H1 (cell line): ENCODE measurements at regions not wholly inside any gene's neighbourhood (a gene's known extent, or its start where the extent isn't known, plus 50 kb on each side); places are given as distances from the start of the nearest gene placed in this dataset.

Source experiments
- CTCF ChIA-PET: fragments of 300-600 bp; sonication (Branson Sonifier 250); formaldehyde crosslinking; loops from one replicate; lab custom pipeline; 2021; ENCODE audit not compliant: partially characterized antibody; lab: Charles Lee
- POLR2A ChIA-PET: fragments of 300-600 bp; sonication (Branson Sonifier 250); formaldehyde crosslinking; loops from one replicate; lab custom pipeline; 2021; ENCODE audit warnings: inconsistent platforms; ENCODE audit not compliant: partially characterized antibody; lab: Charles Lee
- DNase-seq, 2 experiments: peaks; one replicate each; pipeline versions ENCODE4 v3.0.0 to v3.0.0-alpha.2; 2010 to 2022; ENCODE audit warnings: low spot score in 2 of 2, low read depth in 1 of 2, mixed read lengths in 1 of 2
- FAIRE-seq: peaks from 2 replicates; lab custom pipeline; 2011; peaks lifted over from hg19 to GRCh38; lab: Jason Lieb, UNC
- H2AFZ ChIP-seq: 2 replicates; pipeline ENCODE4 v1.8.1; 2012; ENCODE audit warnings: low read length, inconsistent platforms
- H2AK5ac ChIP-seq: 2 replicates; pipeline ENCODE4 v1.6.1; 2013; ENCODE audit warnings: low read depth, low read length
- H2BK120ac ChIP-seq: replicated peaks from 2 replicates; pipeline ENCODE3; 2013; ENCODE audit warnings: low read depth, low read length, inconsistent platforms
- H2BK12ac ChIP-seq: 2 replicates; pipeline ENCODE4 v1.6.1; 2013; ENCODE audit warnings: low read depth, low read length
- H2BK15ac ChIP-seq: 2 replicates; pipeline ENCODE4 v1.6.1; 2013; ENCODE audit warnings: low read length
- H2BK20ac ChIP-seq: 2 replicates; pipeline ENCODE4 v1.6.1; 2013; ENCODE audit warnings: low read length
- H2BK5ac ChIP-seq: 2 replicates; pipeline ENCODE4 v1.6.1; 2013; ENCODE audit warnings: low read depth, low read length
- H3K14ac ChIP-seq: 2 replicates; pipeline ENCODE4 v1.6.1; 2013; ENCODE audit warnings: inconsistent platforms; ENCODE audit not compliant: insufficient read length
- H3K18ac ChIP-seq: 2 replicates; pipeline ENCODE4 v1.6.1; 2013; ENCODE audit warnings: low read length; ENCODE audit errors: extremely low read depth
- H3K23ac ChIP-seq: 2 replicates; pipeline ENCODE4 v1.6.1; 2013; ENCODE audit warnings: inconsistent platforms; ENCODE audit not compliant: insufficient read length
- H3K23me2 ChIP-seq: 2 replicates; pipeline ENCODE4 v1.6.1; 2013; ENCODE audit warnings: low read depth, low read length
- H3K27ac ChIP-seq: 2 replicates; pipeline ENCODE4 v1.6.1; 2011; ENCODE audit warnings: low read depth, low read length, inconsistent platforms
- H3K27me3 ChIP-seq, 4 experiments: replicated peaks in 1 of 4; 1 replicate in 1 of 4; 2 replicates in 3 of 4; pipeline versions ENCODE4 v1.6.1 to v1.8.1; 2011 to 2013; ENCODE audit warnings: low read length in 3 of 4, mild to moderate bottlenecking in 3 of 4, inconsistent platforms in 2 of 4, mixed read lengths in 2 of 4, moderate library complexity in 1 of 4; ENCODE audit not compliant: control insufficient read depth in 3 of 4, insufficient read depth in 3 of 4; ENCODE audit errors: extremely low read depth in 1 of 4
- H3K36me3 ChIP-seq, 4 experiments: 2 replicates each; pipeline versions ENCODE4 v1.6.1 to v1.8.1; 2011 to 2013; ENCODE audit warnings: mild to moderate bottlenecking in 4 of 4, low read length in 3 of 4, moderate library complexity in 2 of 4, control low read depth in 1 of 4, inconsistent platforms in 1 of 4; ENCODE audit not compliant: insufficient read depth in 4 of 4, control insufficient read depth in 2 of 4
- H3K4ac ChIP-seq: replicated peaks from 2 replicates; pipeline ENCODE3; 2013; ENCODE audit warnings: low read length, low read depth, mixed read lengths, inconsistent platforms; ENCODE audit not compliant: insufficient read length
- H3K4me1 ChIP-seq, 4 experiments: replicated peaks in 1 of 4; 1 replicate in 1 of 4; 2 replicates in 3 of 4; pipeline versions ENCODE4 v1.6.1 to v1.8.1; 2011 to 2013; ENCODE audit warnings: low read length in 3 of 4, inconsistent platforms in 2 of 4, mixed read lengths in 1 of 4; ENCODE audit not compliant: insufficient read depth in 4 of 4, control insufficient read depth in 3 of 4
- H3K4me2 ChIP-seq, 2 experiments: 2 replicates each; pipeline versions ENCODE4 v1.6.1 to v1.8.1; 2011 to 2013; ENCODE audit warnings: low read depth in 2 of 2, low read length in 2 of 2, control low read depth in 1 of 2, inconsistent platforms in 1 of 2, mild to moderate bottlenecking in 1 of 2; ENCODE audit not compliant: insufficient read depth in 1 of 2
- H3K4me3 ChIP-seq, 4 experiments: fragments of 200-600, 300-600 bp in 1 of 4; sonication (generic), shearing (Covaris generic), sonication (Bioruptor Twin) in 1 of 4; 2 replicates each; pipeline versions ENCODE4 v1.5.1 to v1.8.1; 2011 to 2016; ENCODE audit warnings: low read length in 4 of 4, low read depth in 3 of 4, control low read depth in 2 of 4, inconsistent platforms in 2 of 4, mild to moderate bottlenecking in 2 of 4, mixed read lengths in 1 of 4, moderate library complexity in 1 of 4; ENCODE audit not compliant: insufficient read depth in 2 of 4; ENCODE audit errors: extremely low read depth in 1 of 4
- H3K56ac ChIP-seq: replicated peaks from 2 replicates; pipeline ENCODE3; 2013; ENCODE audit warnings: low read depth, mild to moderate bottlenecking, mixed read lengths, low read length, inconsistent platforms; ENCODE audit not compliant: insufficient read length
- H3K79me1 ChIP-seq: 2 replicates; pipeline ENCODE4 v1.6.1; 2013; ENCODE audit warnings: low read depth, low read length, control low read depth
- H3K79me2 ChIP-seq, 2 experiments: 2 replicates each; pipeline versions ENCODE4 v1.6.1 to v1.8.1; 2012 to 2013; ENCODE audit warnings: low read length in 2 of 2, mild to moderate bottlenecking in 2 of 2, inconsistent platforms in 1 of 2; ENCODE audit not compliant: insufficient read depth in 2 of 2, control insufficient read depth in 1 of 2
- H3K9ac ChIP-seq, 4 experiments: replicated peaks in 1 of 4; 1 replicate in 1 of 4; 2 replicates in 3 of 4; pipeline versions ENCODE4 v1.6.1 to v1.8.1; 2011 to 2013; ENCODE audit warnings: low read depth in 3 of 4, low read length in 3 of 4, control low read depth in 2 of 4, mild to moderate bottlenecking in 2 of 4, moderate library complexity in 2 of 4, inconsistent platforms in 1 of 4; ENCODE audit errors: extremely low read depth in 1 of 4
- H3K9me3 ChIP-seq, 2 experiments: 2 replicates each; pipeline versions ENCODE4 v1.6.1 to v1.8.1; 2012 to 2013; ENCODE audit warnings: mild to moderate bottlenecking in 2 of 2, moderate library complexity in 2 of 2, control low read depth in 1 of 2, inconsistent platforms in 1 of 2, low read depth in 1 of 2, low read length in 1 of 2, mixed read lengths in 1 of 2; ENCODE audit not compliant: insufficient read depth in 2 of 2
- H4K20me1 ChIP-seq, 2 experiments: replicated peaks in 1 of 2; 2 replicates each; pipeline versions ENCODE3 to v1.8.1; 2011 to 2013; ENCODE audit warnings: inconsistent platforms in 2 of 2, low read length in 2 of 2, mild to moderate bottlenecking in 1 of 2; ENCODE audit not compliant: insufficient read depth in 2 of 2, control insufficient read depth in 1 of 2
- H4K5ac ChIP-seq: 2 replicates; pipeline ENCODE4 v1.6.1; 2013; ENCODE audit warnings: low read length, low read depth, mixed read lengths, inconsistent platforms; ENCODE audit not compliant: insufficient read length
- H4K8ac ChIP-seq: 2 replicates; pipeline ENCODE4 v1.8.0; 2013; ENCODE audit warnings: mild to moderate bottlenecking, moderate library complexity, low read length, inconsistent platforms; ENCODE audit not compliant: insufficient read depth; ENCODE audit errors: extremely low read depth
- H4K91ac ChIP-seq: replicated peaks from 2 replicates; pipeline ENCODE3; 2013; ENCODE audit warnings: low read length, mixed read lengths, inconsistent platforms; ENCODE audit not compliant: insufficient read length
- MAX ChIP-seq: IDR thresholded peaks from 2 replicates; pipeline ENCODE4 v1.6.1; 2012; ENCODE audit warnings: inconsistent platforms
- WGBS, 2 experiments: shearing (Covaris generic) in 1 of 2; methylation state at CpG; one replicate each; pipeline versions ENCODE4 v1.1.6 to v1.1.7; 2013 to 2015; ENCODE audit warnings: low lambda C conversion rate in 2 of 2, mixed read lengths in 2 of 2, inconsistent platforms in 1 of 2, low coverage in 1 of 2, missing lambda C conversion rate in 1 of 2; ENCODE audit not compliant: insufficient replicate concordance in 2 of 2, insufficient coverage in 1 of 2, insufficient read length in 1 of 2; ENCODE audit errors: extremely low coverage in 1 of 2, missing lambda C conversion rate in 1 of 2; 5-methylcytosine and 5-hydroxymethylcytosine counted together

- H3K56ac ChIP-seq: no peak overlapping the region
- H2BK12ac ChIP-seq: no peak overlapping the region
- H3K79me1 ChIP-seq: no peaks in the 10 kb centered on the region
- H3K27ac ChIP-seq: no peak overlapping the region
- no peaks in the 10 kb centered on the region for H4K20me1 ChIP-seq
- POLR2A ChIA-PET: interaction anchor here (0.7 kb wide), 1 partner anchor 25 kb away, joined by 3 read pairs; no protein-coding TSS in a partner anchor
- H3K4ac ChIP-seq: no peak overlapping the region
- WGBS, 2 experiments: 46% methylated on average over 3 of the region's 3 CpGs; no CpG with 5 or more reads in 1 of the 2 experiments
- H2BK5ac ChIP-seq: no peak overlapping the region
- H2BK15ac ChIP-seq: no peak overlapping the region
- H3K4me2 ChIP-seq: peak overlapping the region in 1 of 2 experiments; percentile 93; a peak in 2 of 4 replicates
- no peaks in the 10 kb centered on the region for H3K9me3 ChIP-seq
- FAIRE-seq: no peak
- no peak overlapping the region for H3K14ac ChIP-seq
- no peak for TF ChIP-seq MAX
- no peak overlapping the region for H3K9ac ChIP-seq
- H4K5ac ChIP-seq: no peak overlapping the region
- H4K91ac ChIP-seq: peak overlapping the region; percentile 32
- no peak overlapping the region for H3K4me3 ChIP-seq
- H2AK5ac ChIP-seq: no peak overlapping the region
- CTCF ChIA-PET: interaction anchor here (1.0 to 34.3 kb wide), 3 partner anchors 9 to 51 kb away, joined by 3 to 646 read pairs (median 10); no protein-coding TSS in a partner anchor
- H3K4me1 ChIP-seq: peaks cover 5 to 26% (median 15%) of the 10 kb centered on the region in 4 experiments; a peak in 6 of 7 replicates
- H3K18ac ChIP-seq: no peak overlapping the region
- no peak overlapping the region for H2AFZ ChIP-seq
- H3K23ac ChIP-seq: no peak overlapping the region
- DNase-seq: no peak
- H3K23me2 ChIP-seq: peaks cover 12% of the 10 kb centered on the region
- H3K36me3 ChIP-seq: no peaks in the 10 kb centered on the region
- H3K79me2 ChIP-seq: no peaks in the 10 kb centered on the region
- H2BK20ac ChIP-seq: no peak overlapping the region
- no peak overlapping the region for H4K8ac ChIP-seq
- H2BK120ac ChIP-seq: no peak overlapping the region
- peaks cover 2 to 7% (median 6%) of the 10 kb centered on the region in 4 experiments; a peak in 6 of 7 replicates for H3K27me3 ChIP-seq
Observed at GRCh38 chr11:43555186-43555585, 125.4 kb upstream of the HSD17B12 start.
